HEK293 (cell line): ENCODE measurements at regions not wholly inside any gene's neighbourhood (a gene's known extent, or its start where the extent isn't known, plus 50 kb on each side); places are given as distances from the start of the nearest gene placed in this dataset.

Experiments used
- CTCF ChIA-PET: fragments of 350-600 bp; formaldehyde crosslinking; extraction: SDS; loops from one replicate; lab custom pipeline; 2021; ENCODE audit warnings: antibody characterized with exemption; lab: Yijun Ruan, JAX
- POLR2A ChIA-PET: fragments of 300-600 bp; formaldehyde crosslinking; extraction: SDS; loops from one replicate; lab custom pipeline; 2020; ENCODE audit warnings: antibody characterized with exemption, inconsistent platforms; lab: Yijun Ruan, JAX
- H3K27ac ChIP-seq: fragments of 200-500 bp; sonication (Bioruptor generic); 2 replicates; pipeline ENCODE4 v1.5.1; 2014; ENCODE audit warnings: low read depth, low read length, control low read depth, inconsistent platforms; ENCODE audit errors: extremely low read depth
- H3K36me3 ChIP-seq, 2 experiments: fragments of 200-500 bp in 1 of 2; sonication (Bioruptor generic) in 1 of 2; 1 replicate in 1 of 2; 2 replicates in 1 of 2; pipeline ENCODE4 v1.5.1; 2014 to 2017; ENCODE audit warnings: inconsistent platforms in 2 of 2, low read length in 2 of 2; ENCODE audit not compliant: control insufficient read depth in 2 of 2, insufficient read depth in 1 of 2
- H3K4me1 ChIP-seq: fragments of 200-500 bp; sonication (Bioruptor generic); 2 replicates; pipeline ENCODE4 v1.5.1; 2014; ENCODE audit warnings: mild to moderate bottlenecking, low read length, inconsistent platforms; ENCODE audit not compliant: control insufficient read depth, insufficient read depth
- H3K4me3 ChIP-seq: 2 replicates; pipeline ENCODE4 v1.5.1; 2011; ENCODE audit warnings: low read depth, mild to moderate bottlenecking, control low read depth, low read length, moderate library complexity
- H3K9me3 ChIP-seq: fragments of 200-500 bp; sonication (Bioruptor generic); 2 replicates; pipeline ENCODE4 v1.5.1; 2014; ENCODE audit warnings: low read depth, low read length, inconsistent platforms; ENCODE audit not compliant: control insufficient read depth, insufficient read depth
- BCL11B ChIP-seq: fragments of 450-650 bp; formaldehyde crosslinking; IDR thresholded peaks from 2 replicates; pipeline ENCODE4 v1.5.1; 2016; ENCODE audit warnings: low read depth, missing biosample characterization, missing genetic modification characterization
- FEZF1 ChIP-seq: fragments of 450-650 bp; formaldehyde crosslinking; IDR thresholded peaks from 2 replicates; pipeline ENCODE4 v1.5.1; 2016; ENCODE audit warnings: missing biosample characterization, missing genetic modification characterization
- GLI2 ChIP-seq: fragments of 450-650 bp; formaldehyde crosslinking; IDR thresholded peaks from 2 replicates; pipeline ENCODE4; 2017; ENCODE audit warnings: missing biosample characterization, missing genetic modification characterization, low read depth, borderline replicate concordance
- HOXD13 ChIP-seq: sonication (generic); formaldehyde crosslinking; IDR thresholded peaks from 2 replicates; pipeline ENCODE4 v1.8.0; 2022; ENCODE audit warnings: missing genetic modification reagents, borderline replicate concordance
- INSM2 ChIP-seq: fragments of 450-650 bp; formaldehyde crosslinking; IDR thresholded peaks from 2 replicates; pipeline ENCODE4 v1.5.1; 2016; ENCODE audit warnings: missing biosample characterization, missing genetic modification characterization
- KLF16 ChIP-seq: fragments of 450-650 bp; formaldehyde crosslinking; IDR thresholded peaks from 2 replicates; pipeline ENCODE4 v1.5.1; 2017; ENCODE audit warnings: missing biosample characterization, missing genetic modification characterization
- REPIN1 ChIP-seq: fragments of 450-650 bp; formaldehyde crosslinking; IDR thresholded peaks from 2 replicates; pipeline ENCODE4 v1.5.1; 2017; ENCODE audit warnings: missing biosample characterization, missing genetic modification characterization, low read depth
- SCRT2 ChIP-seq: fragments of 450-650 bp; formaldehyde crosslinking; IDR thresholded peaks from 2 replicates; pipeline ENCODE4 v1.5.1; 2016; ENCODE audit warnings: missing biosample characterization, missing genetic modification characterization
- TCF7L2 ChIP-seq: IDR thresholded peaks from 2 replicates; pipeline ENCODE4 v1.6.1; 2011; ENCODE audit warnings: low read depth, mild to moderate bottlenecking, inconsistent platforms, low read length, moderate library complexity, borderline replicate concordance
- YY2 ChIP-seq: fragments of 450-650 bp; formaldehyde crosslinking; IDR thresholded peaks from 2 replicates; pipeline ENCODE4 v1.5.1; 2016; ENCODE audit warnings: missing biosample characterization, missing genetic modification characterization
- ZFP41 ChIP-seq: fragments of 450-650 bp; formaldehyde crosslinking; IDR thresholded peaks from 2 replicates; pipeline ENCODE4 v1.5.1; 2016; ENCODE audit warnings: missing biosample characterization, missing genetic modification characterization, borderline replicate concordance
- ZFP69B ChIP-seq: fragments of 450-650 bp; formaldehyde crosslinking; IDR thresholded peaks from 2 replicates; pipeline ENCODE4 v1.5.1; 2016; ENCODE audit warnings: missing biosample characterization, missing genetic modification characterization
- ZNF169 ChIP-seq: fragments of 450-650 bp; formaldehyde crosslinking; IDR thresholded peaks from 2 replicates; pipeline ENCODE4 v1.5.1; 2016; ENCODE audit warnings: missing biosample characterization, missing genetic modification characterization
- ZNF2 ChIP-seq: fragments of 450-650 bp; formaldehyde crosslinking; IDR thresholded peaks from 2 replicates; pipeline ENCODE4 v1.5.1; 2016; ENCODE audit warnings: missing biosample characterization, missing genetic modification characterization
- ZNF202 ChIP-seq: fragments of 450-650 bp; formaldehyde crosslinking; IDR thresholded peaks from 2 replicates; pipeline ENCODE4 v1.5.1; 2016; ENCODE audit warnings: missing biosample characterization, missing genetic modification characterization, borderline replicate concordance
- ZNF311 ChIP-seq: fragments of 450-650 bp; formaldehyde crosslinking; IDR thresholded peaks from 2 replicates; pipeline ENCODE4 v1.5.1; 2017; ENCODE audit warnings: missing biosample characterization, missing genetic modification characterization, borderline replicate concordance
- ZNF324 ChIP-seq: fragments of 450-650 bp; formaldehyde crosslinking; IDR thresholded peaks from 2 replicates; pipeline ENCODE4 v1.5.1; 2016; ENCODE audit warnings: missing biosample characterization, missing genetic modification characterization
- ZNF366 ChIP-seq: fragments of 450-650 bp; formaldehyde crosslinking; conservative IDR thresholded peaks from 2 replicates; pipeline ENCODE4 v1.5.1; 2016; ENCODE audit warnings: missing biosample characterization, missing genetic modification characterization
- ZNF529 ChIP-seq: fragments of 450-650 bp; formaldehyde crosslinking; IDR thresholded peaks from 2 replicates; pipeline ENCODE4 v1.5.1; 2017; ENCODE audit warnings: missing genetic modification characterization, missing biosample characterization; ENCODE audit not compliant: insufficient replicate concordance
- ZNF561 ChIP-seq: fragments of 450-650 bp; IDR thresholded peaks from 2 replicates; pipeline ENCODE4 v1.5.1; 2018; ENCODE audit warnings: missing biosample characterization, missing genetic modification characterization, borderline replicate concordance
- ZNF677 ChIP-seq: fragments of 450-650 bp; IDR thresholded peaks from 2 replicates; pipeline ENCODE4 v1.5.0; 2018; ENCODE audit warnings: missing biosample characterization, mild to moderate bottlenecking, missing genetic modification characterization, moderate library complexity
- ZNF692 ChIP-seq: fragments of 450-650 bp; formaldehyde crosslinking; IDR thresholded peaks from 2 replicates; pipeline ENCODE4 v1.5.1; 2016; ENCODE audit warnings: missing biosample characterization, missing genetic modification characterization
- ZNF785 ChIP-seq: fragments of 450-650 bp; formaldehyde crosslinking; IDR thresholded peaks from 2 replicates; pipeline ENCODE4 v1.5.1; 2016; ENCODE audit warnings: missing biosample characterization, missing genetic modification characterization
- ZSCAN30 ChIP-seq: fragments of 450-650 bp; IDR thresholded peaks from 2 replicates; pipeline ENCODE4 v1.5.1; 2018; ENCODE audit warnings: missing biosample characterization, mild to moderate bottlenecking, missing genetic modification characterization, moderate library complexity
- TF ChIP-seq, protein P1 (sequence below): fragments of 450-650 bp; formaldehyde crosslinking; IDR thresholded peaks from 2 replicates; pipeline ENCODE4 v1.5.1; 2016; ENCODE audit warnings: missing biosample characterization, missing genetic modification characterization
- TF ChIP-seq, protein P2 (sequence below): fragments of 450-650 bp; formaldehyde crosslinking; IDR thresholded peaks from 2 replicates; pipeline ENCODE4 v1.5.1; 2016; ENCODE audit warnings: missing biosample characterization, missing genetic modification characterization

DNA sequence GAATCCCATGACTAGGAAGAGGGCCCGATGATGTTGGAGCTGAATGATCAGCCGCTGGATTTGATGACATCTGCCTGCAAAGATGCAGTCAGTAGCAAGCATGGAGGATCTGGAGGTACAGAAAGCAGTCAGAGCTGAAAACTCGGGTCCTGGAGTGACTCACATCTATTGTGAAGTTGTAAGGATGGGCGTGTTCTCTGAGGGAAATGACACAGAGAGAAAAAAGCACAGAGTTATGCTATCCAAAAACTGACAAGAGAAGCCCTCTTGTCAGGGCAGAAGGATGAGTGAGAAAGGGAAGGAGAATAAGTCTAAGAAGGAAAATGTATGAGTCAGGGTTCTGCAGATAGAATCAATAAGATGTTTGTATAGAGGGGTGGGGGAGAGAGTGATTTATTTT is 380.4 kb upstream of the CCDC196 start (continued):
- no peak for TF ChIP-seq ZNF169
- no peak for TF ChIP-seq YY2
- no peak for TF ChIP-seq ZNF2 (tag by site-specific recombination)
- no peak for TF ChIP-seq ZFP41 (tag by site-specific recombination)
- no peak for TF ChIP-seq KLF16 (tag by site-specific recombination)
- TF ChIP-seq, protein P1, sequence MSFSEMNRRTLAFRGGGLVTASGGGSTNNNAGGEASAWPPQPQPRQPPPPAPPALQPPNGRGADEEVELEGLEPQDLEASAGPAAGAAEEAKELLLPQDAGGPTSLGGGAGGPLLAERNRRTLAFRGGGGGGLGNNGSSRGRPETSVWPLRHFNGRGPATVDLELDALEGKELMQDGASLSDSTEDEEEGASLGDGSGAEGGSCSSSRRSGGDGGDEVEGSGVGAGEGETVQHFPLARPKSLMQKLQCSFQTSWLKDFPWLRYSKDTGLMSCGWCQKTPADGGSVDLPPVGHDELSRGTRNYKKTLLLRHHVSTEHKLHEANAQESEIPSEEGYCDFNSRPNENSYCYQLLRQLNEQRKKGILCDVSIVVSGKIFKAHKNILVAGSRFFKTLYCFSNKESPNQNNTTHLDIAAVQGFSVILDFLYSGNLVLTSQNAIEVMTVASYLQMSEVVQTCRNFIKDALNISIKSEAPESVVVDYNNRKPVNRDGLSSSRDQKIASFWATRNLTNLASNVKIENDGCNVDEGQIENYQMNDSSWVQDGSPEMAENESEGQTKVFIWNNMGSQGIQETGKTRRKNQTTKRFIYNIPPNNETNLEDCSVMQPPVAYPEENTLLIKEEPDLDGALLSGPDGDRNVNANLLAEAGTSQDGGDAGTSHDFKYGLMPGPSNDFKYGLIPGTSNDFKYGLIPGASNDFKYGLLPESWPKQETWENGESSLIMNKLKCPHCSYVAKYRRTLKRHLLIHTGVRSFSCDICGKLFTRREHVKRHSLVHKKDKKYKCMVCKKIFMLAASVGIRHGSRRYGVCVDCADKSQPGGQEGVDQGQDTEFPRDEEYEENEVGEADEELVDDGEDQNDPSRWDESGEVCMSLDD (tag by site-specific recombination) = no peak
- no peak for TF ChIP-seq ZNF561 (tag by site-specific recombination)
- TF ChIP-seq ZNF311 (tag by site-specific recombination) = no peak
- no peak for TF ChIP-seq ZNF677 (tag by site-specific recombination)
- no peak for TF ChIP-seq SCRT2 (tag by site-specific recombination)
- TF ChIP-seq, protein P2, sequence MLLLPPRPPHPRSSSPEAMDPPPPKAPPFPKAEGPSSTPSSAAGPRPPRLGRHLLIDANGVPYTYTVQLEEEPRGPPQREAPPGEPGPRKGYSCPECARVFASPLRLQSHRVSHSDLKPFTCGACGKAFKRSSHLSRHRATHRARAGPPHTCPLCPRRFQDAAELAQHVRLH (tag by site-specific recombination) = no peak
- no peak for TF ChIP-seq GLI2 (tag by site-specific recombination)
- TF ChIP-seq FEZF1 (tag by site-specific recombination) = no peak

DNA sequence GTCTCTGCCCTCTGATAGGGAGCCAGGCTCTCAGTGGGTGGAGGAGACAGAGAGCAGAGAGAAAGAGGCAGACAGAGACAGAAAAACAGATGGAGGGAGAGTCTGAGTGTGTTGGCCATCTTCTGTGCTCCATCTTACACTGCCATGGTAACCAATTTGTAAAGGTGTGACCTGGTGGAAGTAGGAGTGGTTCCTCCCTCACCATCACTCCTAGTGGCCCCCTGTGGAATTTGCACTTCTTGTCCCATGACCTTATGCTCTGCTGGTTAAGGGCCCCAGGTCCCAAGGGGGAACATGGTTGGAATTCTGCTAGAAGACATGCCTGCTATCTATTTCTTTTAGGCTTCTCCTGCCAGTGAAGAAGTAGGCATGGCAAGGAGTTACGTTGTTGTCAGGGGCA is 376.7 kb upstream of the CCDC196 start:
- H3K4me1 ChIP-seq = no peaks in the 10 kb centered on the region
- H3K4me3 ChIP-seq = no peak overlapping the region
- ChIA-PET CTCF (no interaction called here), POLR2A (no interaction called here)
- no peaks in the 10 kb centered on the region for H3K9me3 ChIP-seq
- no peak overlapping the region for H3K27ac ChIP-seq
- TF ChIP-seq HOXD13 (CRISPR knock-in tag) (no peak), ZNF202 (no peak), ZNF692 (tag by site-specific recombination) (no peak), ZNF366 (tag by site-specific recombination) (no peak), INSM2 (tag by site-specific recombination) (no peak), ZNF324 (tag by site-specific recombination) (no peak), ZNF785 (tag by site-specific recombination) (no peak), ZSCAN30 (tag by site-specific recombination) (no peak), TCF7L2 (no peak), REPIN1 (tag by site-specific recombination) (no peak), ZFP69B (tag by site-specific recombination) (no peak), BCL11B (tag by site-specific recombination) (no peak), ZNF529 (tag by site-specific recombination) (no peak)
- TF ChIP-seq, all 188 proteins: peak for 0
- H3K36me3 ChIP-seq = no peaks in the 10 kb centered on the region
